NCI-H226 (cell line): ENCODE measurements at regions not wholly inside any gene's neighbourhood (a gene's known extent, or its start where the extent isn't known, plus 50 kb on each side); places are given as distances from the start of the nearest gene placed in this dataset.
"Not testable (repeated sequence)": the region's sequence is repeated elsewhere in the genome, so short reads cannot be mapped to it uniquely, and the experiment has no call there.

ENCODE experiments used
- DNase-seq: peaks from one replicate; pipeline ENCODE4 v3.0.0-alpha.2; 2015

- no peak for DNase-seq
Observed at GRCh38 chr17:22310717-22311686, 618.7 kb downstream of the KCNJ18 start.

GRCh38 chr17:22321001-22321400, 628.7 kb downstream of the KCNJ18 start:
- not testable (repeated sequence) for DNase-seq

GRCh38 chr17:22322893-22323550, 630.7 kb downstream of the KCNJ18 start:
- not testable (repeated sequence) for DNase-seq

- DNase-seq = no peak
Observed at GRCh38 chr17:22337467-22337866, 645.1 kb downstream of the KCNJ18 start.

DNA sequence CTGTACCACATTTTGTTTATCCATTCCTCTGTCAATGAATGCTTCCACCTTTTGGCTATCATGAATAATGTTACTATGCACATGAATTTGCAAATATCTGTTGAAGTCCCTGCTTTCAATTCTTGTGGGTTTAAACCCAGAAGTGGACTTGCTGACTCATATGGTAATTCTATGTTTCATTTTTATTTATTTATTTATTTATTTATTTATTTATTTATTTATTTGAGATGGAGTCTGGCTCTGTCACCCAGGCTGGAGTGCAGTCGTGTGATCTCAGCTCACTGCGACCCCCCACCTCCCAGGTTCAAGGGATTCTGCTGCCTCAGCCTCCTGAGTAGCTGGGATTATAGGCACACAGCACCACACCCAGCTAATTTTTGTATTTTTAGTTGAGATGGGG, 664.3 kb downstream of the KCNJ18 start:
- DNase-seq = not testable (repeated sequence)

- DNase-seq = not testable (repeated sequence)
Observed at GRCh38 chr17:22370988-22371387, 678.7 kb downstream of the KCNJ18 start.

- no peak for DNase-seq
Observed at GRCh38 chr17:22373911-22374310, 681.6 kb downstream of the KCNJ18 start.

GRCh38 chr17:22374741-22375140, 682.4 kb downstream of the KCNJ18 start:
- no peak for DNase-seq

GRCh38 chr17:22376747-22377146, 684.4 kb downstream of the KCNJ18 start:
- not testable (repeated sequence) for DNase-seq

DNA sequence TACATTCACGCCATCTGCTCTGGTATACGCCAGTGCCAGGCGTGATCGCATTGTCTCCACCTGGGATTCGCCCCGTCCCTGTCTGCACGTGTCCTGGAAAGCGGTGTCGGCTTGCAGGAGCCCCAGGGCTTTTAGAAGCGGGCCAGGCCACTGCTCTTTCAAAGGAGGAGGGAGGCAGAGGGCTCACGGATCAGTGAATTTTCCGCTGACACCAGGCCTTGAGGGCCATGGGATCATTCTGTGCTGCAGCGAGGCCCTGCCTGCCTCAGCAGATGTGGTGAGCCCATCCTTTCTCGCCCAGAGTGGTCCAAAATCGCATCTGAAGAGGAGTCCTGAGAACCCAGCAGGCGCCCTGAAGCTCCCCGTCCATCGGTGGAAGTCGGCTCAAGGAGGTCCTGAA, 686.4 kb downstream of the KCNJ18 start:
- DNase-seq = not testable (repeated sequence)

DNA sequence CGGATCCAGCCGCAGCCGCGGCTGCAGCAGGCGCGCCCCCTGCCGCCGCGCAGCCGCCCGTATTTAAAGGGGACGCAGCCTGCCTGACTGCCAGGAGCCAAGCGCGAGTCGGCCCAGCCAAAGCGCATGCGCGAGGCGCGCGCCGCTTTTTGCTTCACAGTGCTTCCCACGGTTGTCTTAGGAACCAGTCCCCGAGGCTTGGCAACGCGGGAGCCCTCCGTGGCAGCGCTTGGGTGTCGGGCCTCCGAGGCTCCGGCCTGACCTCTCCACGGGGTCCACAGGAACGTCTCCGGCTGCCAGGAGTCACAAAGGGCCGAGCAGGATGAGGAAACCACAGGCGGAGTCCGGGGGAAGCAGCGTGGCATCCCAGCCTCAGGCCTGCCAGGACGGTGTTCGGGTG, 689.3 kb downstream of the KCNJ18 start:
- DNase-seq = not testable (repeated sequence)

DNA sequence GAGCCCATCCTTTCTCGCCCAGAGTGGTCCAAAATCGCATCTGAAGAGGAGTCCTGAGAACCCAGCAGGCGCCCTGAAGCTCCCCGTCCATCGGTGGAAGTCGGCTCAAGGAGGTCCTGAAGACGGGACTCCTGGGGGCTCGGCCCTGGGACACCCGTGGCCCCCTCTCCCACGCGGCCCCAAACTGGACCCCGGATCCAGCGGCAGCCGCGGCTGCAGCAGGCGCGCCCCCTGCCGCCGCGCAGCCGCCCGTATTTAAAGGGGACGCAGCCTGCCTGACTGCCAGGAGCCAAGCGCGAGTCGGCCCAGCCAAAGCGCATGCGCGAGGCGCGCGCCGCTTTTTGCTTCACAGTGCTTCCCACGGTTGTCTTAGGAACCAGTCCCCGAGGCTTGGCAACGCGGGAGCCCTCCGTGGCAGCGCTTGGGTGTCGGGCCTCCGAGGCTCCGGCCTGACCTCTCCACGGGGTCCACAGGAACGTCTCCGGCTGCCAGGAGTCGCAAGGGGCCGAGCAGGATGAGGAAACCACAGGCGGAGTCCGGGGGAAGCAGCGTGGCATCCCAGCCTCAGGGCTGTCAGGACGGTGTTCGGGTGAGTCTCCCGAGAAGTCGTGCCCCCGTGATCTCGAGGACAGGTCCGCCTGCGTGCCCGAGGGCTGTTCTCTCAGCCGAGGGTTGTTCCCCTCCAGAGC, 691.6 kb downstream of the KCNJ18 start:
- not testable (repeated sequence) for DNase-seq

GRCh38 chr17:22384461-22384800, 692.1 kb downstream of the KCNJ18 start:
- not testable (repeated sequence) for DNase-seq

GRCh38 chr17:22398446-22398845, 706.1 kb downstream of the KCNJ18 start:
- not testable (repeated sequence) for DNase-seq

- DNase-seq = not testable (repeated sequence)
Observed at GRCh38 chr17:22399037-22399436, 706.7 kb downstream of the KCNJ18 start.

DNA sequence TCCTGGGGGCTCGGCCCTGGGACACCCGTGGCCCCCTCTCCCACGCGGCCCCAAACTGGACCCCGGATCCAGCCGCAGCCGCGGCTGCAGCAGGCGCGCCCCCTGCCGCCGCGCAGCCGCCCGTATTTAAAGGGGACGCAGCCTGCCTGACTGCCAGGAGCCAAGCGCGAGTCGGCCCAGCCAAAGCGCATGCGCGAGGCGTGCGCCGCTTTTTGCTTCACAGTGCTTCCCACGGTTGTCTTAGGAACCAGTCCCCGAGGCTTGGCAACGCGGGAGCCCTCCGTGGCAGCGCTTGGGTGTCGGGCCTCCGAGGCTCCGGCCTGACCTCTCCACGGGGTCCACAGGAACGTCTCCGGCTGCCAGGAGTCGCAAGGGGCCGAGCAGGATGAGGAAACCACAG, 712.8 kb downstream of the KCNJ18 start:
- DNase-seq = not testable (repeated sequence)

- no peak for DNase-seq
Observed at GRCh38 chr17:22409160-22409751, 716.9 kb downstream of the KCNJ18 start.

DNA sequence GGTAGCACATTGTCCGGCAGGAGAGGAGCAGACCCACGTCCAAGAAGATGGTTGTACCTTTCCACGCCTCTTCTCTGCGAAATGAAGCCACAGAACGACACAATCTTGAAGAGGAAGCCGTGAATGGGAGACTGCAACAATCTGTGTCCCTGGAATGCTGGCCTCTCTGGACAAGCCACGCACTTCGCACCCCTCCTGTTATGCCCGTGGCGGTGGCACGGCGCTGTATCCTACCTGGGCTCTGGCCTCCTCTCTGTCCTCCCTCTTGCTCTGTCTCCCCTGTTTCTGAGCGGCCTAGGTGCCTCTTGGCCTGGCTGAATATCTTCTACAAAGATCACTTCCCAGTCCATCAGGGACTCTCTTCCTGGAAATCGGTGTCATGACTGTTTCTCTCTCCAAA, 717.8 kb downstream of the KCNJ18 start:
- DNase-seq = no peak

GRCh38 chr17:22411185-22411784, 719.0 kb downstream of the KCNJ18 start:
- no peak for DNase-seq

- no peak for DNase-seq
Observed at GRCh38 chr17:22435231-22435974, 743.1 kb downstream of the KCNJ18 start.

GRCh38 chr17:22441776-22442175, 749.5 kb downstream of the KCNJ18 start:
- DNase-seq = no peak

DNA sequence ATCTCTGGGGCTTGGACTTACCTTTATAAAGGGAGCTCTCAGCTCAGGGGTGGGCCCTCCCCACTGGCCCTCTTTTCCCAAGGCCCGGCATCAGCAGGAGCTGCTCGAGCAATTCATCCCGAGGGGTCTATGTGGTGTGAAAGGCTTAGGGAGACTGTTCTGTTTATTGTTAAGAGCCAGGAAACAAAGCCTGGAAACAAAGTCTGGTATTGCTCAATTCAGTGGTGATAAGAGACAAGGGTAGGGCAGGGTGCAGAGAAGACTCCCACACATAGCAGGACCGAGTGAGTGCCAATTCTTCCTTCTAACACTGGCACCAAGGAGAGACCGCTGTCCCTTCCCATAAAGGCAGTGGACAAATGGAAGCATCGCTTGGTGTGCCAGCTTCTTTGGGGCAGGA, 750.7 kb downstream of the KCNJ18 start:
- DNase-seq = no peak
